CD4-positive, alpha-beta T cell treated with Interleukin-17A for 4 hours (primary cell): ENCODE measurements at regions not wholly inside any gene's neighbourhood (a gene's known extent, or its start where the extent isn't known, plus 50 kb on each side); places are given as distances from the start of the nearest gene placed in this dataset.
"Not testable (repeated sequence)": the region's sequence is repeated elsewhere in the genome, so short reads cannot be mapped to it uniquely, and the experiment has no call there.

Experiments
- DNase-seq: peaks from one replicate; pipeline ENCODE4 v3.0.0-alpha.2; 2020; ENCODE audit warnings: mixed read lengths

GRCh38 chr10:2618690-2619089, 448.7 kb upstream of the PFKP start:
- DNase-seq = no peak

DNA sequence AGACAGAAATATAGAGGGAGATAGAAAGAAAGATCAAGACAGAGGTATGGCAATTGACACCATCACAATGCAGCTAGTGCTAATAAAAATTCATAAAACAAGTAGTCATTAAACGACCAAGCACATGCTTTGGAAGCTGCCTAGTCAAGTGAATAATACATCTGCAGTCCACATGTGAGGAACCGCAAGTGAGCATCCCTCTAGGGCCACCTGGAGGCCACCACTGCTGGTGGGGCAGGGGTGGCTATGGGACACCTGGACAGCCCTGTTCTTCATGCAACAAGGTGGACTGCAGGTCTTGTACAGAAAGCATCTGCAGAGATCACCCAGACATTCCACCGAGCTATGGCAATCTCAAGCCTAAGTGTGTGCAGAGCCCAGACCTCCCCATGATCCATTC, 451.1 kb upstream of the PFKP start:
- DNase-seq = no peak

DNA sequence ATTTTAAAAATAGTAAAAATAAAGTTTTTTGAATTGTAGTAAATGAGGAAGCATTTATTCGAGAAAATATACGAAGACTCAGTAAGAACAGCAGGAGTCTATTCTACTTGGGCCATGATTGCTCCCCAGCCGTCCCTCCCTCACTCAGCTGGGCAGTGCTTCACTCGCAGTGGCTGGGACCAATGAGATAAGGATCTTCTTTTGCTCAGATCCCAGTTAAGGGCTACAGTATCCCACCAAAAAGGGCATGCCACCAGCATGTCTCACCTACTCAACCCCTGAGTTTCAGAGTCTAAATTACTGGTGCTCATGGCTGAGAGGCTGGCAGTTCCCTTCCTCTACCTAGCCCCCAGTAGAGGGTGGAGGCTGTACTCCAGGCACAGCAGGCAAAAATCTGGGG, 455.7 kb upstream of the PFKP start:
- no peak for DNase-seq

DNA sequence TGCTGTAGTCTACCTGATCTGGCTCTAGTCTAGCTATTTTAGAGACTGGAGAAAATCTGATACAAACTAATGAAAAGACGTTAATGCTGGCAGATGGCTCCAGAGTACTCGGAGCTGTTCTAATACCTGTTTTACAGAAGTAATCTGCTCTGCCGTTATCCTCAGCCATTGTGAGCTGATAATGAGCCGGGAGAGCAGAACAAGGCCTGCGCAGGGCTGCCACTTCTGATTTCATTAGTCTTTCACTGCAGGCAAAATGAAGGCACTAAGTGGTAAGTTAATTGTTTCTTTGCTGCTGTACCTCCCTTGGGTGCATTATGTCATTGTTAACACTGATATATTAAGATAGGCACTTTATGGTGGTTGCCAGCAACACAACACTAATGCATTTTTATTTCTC, 456.4 kb upstream of the PFKP start:
- no peak for DNase-seq

DNA sequence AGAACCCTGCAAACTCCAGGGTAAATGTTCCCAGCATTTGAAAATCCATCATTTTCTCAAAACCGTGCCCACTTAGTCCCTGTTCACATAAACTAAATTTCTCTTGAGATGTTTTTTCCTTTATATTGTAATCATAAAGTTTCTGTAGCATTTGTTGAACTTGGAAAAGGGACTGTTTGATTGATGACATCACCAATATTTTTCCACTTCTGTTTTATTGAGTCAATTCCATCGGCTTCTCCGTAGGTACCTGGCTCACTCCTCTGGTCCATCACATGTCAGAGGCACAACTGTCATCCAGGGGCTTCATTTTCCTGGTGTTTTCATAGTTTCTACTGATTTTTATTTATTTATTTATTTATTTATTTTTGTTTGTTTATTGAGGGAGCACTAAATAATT, 462.5 kb upstream of the PFKP start:
- no peak for DNase-seq

DNA sequence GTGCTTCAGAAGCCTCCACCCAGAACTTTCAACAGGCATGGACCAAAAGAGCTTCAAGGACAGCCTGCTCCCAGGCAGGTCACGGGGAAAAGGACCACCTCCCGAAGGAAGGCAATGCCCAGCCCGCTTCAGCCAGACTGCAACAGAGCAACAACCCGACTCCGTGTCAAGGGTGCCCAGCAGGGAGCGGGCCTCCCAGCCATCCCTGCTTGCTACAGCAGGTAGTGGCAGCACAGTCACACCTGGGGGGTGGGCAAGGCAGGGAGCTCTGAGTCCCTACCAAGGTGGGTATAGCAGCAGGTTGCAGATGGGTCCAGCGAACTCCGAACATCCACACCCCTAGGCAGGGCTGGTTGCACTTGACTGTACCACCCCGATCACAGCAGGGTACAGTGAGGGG, 467.8 kb upstream of the PFKP start:
- no peak for DNase-seq

- DNase-seq = no peak
Measured at GRCh38 chr10:2592360-2593160, 474.8 kb upstream of the PFKP start.

GRCh38 chr10:2589196-2589595, 478.2 kb upstream of the PFKP start:
- no peak for DNase-seq

- no peak for DNase-seq
Measured at GRCh38 chr10:2584385-2584784, 483.0 kb upstream of the PFKP start.

DNA sequence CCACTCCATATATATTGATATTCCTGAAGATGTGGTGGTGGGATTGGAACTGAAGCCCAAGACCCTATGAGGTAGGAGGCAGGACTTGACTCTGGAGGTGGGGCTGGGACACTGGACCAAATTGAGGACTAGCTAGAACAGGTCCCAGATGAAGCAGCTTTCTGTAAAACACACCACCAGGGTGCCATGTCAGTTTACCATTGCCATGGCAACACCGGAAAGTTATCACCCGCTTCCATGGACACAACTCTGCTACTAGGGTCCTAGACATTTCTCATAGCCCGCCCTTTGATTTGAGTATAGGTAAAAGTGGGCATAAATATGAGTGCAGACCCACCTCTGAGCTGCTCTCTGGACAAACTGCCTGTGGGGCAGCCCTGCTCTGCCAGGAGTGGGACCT, 490.5 kb upstream of the PFKP start:
- no peak for DNase-seq

GRCh38 chr10:2575460-2575859, 491.9 kb upstream of the PFKP start:
- no peak for DNase-seq

DNA sequence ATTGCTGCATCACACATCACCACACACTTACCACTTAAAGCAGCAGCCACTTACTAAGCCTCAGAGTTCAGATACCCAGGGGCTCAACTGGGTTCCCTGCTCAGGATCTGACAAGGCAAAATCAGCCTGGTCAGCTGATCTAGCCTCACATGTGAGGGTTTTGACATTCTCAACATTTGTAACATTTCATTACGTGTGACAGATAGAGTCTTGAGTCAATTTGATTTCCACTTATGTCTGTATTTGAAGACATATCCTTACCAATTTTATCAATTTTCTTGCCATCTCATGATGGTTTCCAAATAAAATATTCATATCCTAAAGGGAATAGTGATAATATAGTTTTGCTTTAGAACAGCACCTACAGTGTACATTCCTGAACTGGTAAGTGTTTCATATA, 494.7 kb upstream of the PFKP start:
- DNase-seq = no peak

- DNase-seq = no peak
Measured at GRCh38 chr10:2556883-2557282, 510.5 kb upstream of the PFKP start.

GRCh38 chr10:2548071-2548470, 519.3 kb upstream of the PFKP start:
- DNase-seq = no peak

- no peak for DNase-seq
Measured at GRCh38 chr10:2547606-2548005, 519.7 kb upstream of the PFKP start.

DNA sequence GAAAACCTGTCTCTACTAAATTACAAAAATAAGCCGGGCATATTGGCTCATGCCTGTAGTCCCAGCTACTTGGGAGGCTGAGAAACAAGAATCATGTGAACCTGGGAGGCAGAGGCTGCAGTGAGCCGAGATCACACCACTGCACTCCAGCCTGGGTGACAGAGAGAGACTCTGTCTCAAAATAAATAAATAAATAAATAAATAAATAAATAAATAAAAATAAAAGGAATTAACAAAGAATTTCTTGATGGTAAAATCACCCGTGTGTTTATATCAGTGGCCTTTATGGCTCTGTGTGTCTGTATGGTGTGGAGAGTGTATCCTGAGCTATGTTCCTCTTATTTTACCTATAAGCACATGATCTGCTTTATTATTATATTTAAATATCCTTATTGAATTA, 520.5 kb upstream of the PFKP start:
- DNase-seq = not testable (repeated sequence)

DNA sequence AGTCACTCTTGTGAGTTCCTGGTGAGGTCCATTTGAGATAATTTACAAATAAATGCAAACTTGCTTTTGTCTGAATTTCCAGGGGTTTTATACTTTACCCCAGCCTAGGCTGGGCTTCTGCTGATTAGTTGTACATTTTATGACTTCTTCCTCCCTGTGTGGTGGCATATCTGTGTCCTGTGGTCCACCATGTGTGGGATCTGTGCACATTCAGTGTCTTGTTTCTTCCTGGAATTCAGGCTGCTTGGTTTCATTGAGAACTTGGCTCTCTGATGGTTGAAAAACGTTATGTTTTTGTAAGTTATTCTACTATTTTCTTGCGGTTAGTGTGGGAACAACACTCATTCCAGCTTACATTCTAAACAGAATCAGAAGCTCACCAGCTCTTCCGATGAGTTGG, 523.4 kb upstream of the PFKP start:
- DNase-seq = no peak

- no peak for DNase-seq
Measured at GRCh38 chr10:2543142-2543886, 524.0 kb upstream of the PFKP start.

GRCh38 chr10:2541176-2541575, 526.2 kb upstream of the PFKP start:
- no peak for DNase-seq

GRCh38 chr10:2529945-2530344, 537.4 kb upstream of the PFKP start:
- DNase-seq = no peak

DNA sequence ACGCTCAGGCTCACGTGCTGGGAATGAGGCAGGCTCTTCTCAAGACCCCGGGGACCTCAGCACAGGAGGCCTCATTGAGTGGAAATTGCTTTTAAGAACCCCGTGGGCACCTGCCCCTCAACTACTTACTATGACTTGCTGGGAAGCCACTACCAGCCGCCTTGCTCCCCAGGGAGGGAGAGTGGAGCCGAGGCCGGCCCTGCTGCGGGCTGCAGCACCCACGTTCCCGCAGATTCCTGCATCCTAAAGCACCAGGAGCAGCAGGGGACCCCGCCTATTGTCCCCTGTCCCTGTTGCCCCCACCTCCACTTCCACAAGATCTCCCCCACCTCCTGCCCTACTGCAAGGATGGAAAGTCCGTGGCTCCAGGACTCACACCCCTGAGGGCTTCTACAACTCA, 541.6 kb upstream of the PFKP start:
- DNase-seq = no peak

DNA sequence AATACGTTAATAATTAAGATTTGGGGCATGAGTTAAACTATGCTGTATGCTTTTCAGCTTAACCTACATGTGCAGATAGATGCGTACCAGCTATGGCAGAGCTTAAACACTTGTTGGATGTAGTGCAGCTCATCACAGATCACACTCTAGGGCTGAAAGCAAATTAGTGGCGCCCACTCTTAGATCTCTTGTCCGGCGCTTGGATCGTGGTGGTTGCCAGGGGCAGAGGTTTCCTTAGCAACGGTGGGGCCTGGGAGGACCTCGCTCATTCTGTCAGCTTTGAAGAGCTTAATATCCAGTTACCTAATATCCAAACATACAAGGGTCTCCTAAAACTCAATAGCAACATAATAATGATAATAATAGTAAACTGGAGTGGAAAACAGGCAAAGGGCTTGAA, 548.2 kb upstream of the PFKP start:
- DNase-seq = no peak

DNA sequence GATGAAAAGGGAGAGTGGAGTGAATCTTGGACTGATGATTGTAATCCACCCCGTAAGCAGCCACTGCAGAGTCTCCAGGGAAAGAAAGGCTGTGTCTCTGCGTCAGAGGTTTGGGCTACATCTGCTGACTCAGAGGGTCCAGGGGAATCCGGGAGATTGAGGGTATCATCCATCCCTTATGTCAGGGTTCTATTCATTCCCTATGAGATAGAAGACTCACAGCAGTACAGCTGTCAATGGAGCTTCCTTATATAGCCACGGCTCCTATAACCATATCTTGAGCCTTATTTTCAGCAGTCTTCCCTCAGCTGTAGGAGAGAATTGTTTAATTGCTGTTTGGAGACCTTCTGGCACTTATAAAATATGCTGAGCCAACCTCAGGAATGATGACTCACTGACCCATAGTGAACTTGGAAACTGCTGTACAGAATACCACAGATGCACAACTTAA, 558.2 kb upstream of the PFKP start:
- DNase-seq = no peak

DNA sequence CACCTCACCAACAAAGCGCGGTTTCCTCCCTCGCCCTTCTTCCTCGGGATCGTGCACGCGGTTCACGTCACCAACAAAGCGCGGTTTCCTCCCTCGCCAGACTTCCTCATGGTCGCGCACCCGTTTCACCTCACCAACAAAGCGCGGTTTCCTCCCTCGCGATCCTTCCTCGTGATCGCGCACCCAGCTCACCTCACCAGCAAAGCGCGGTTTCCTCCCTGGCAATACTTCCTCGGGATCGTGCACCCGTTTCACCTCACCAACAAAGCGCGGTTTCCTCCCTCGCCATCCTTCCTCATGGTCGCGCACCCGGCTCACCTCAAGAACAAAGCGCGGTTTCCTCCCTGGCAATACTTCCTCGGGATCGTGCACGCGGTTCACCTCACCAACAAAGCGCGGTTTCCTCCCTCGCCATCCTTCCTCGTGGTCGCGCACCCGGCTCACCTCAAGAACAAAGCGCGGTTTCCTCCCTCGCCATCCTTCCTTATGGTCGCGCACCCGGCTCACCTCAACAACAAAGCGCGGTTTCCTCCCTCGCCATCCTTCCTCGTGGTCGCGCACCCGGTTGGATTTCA, 565.9 kb upstream of the PFKP start:
- not testable (repeated sequence) for DNase-seq
